Skeletal muscle tissue (tissue), 3 donors: ENCODE measurements at regions not wholly inside any gene's neighbourhood (a gene's known extent, or its start where the extent isn't known, plus 50 kb on each side); places are given as distances from the start of the nearest gene placed in this dataset.

Source experiments
- H3K27ac ChIP-seq: one replicate; pipeline ENCODE4 v1.7.0; 2013; ENCODE audit warnings: mild to moderate bottlenecking, low read depth, low read length, inconsistent platforms
- H3K27me3 ChIP-seq, 3 donors: one replicate each; pipeline ENCODE4 v1.7.0; 2013; ENCODE audit warnings: low read length in 3 of 3; ENCODE audit not compliant: control insufficient read depth in 3 of 3, insufficient read depth in 3 of 3
- H3K36me3 ChIP-seq, 3 donors: one replicate each; pipeline ENCODE4 v1.7.0; 2013; ENCODE audit warnings: low read length in 3 of 3; ENCODE audit not compliant: control insufficient read depth in 3 of 3, insufficient read depth in 3 of 3
- H3K4me1 ChIP-seq, 3 donors: one replicate each; pipeline ENCODE4 v1.7.0; 2013; ENCODE audit warnings: low read length in 3 of 3, mild to moderate bottlenecking in 3 of 3; ENCODE audit not compliant: control insufficient read depth in 3 of 3, insufficient read depth in 3 of 3
- H3K4me3 ChIP-seq, 3 donors: one replicate each; pipeline ENCODE4 v1.7.0; 2013; ENCODE audit warnings: low read length in 3 of 3
- H3K9ac ChIP-seq, 3 donors: one replicate each; pipeline ENCODE4 v1.7.0; 2013; ENCODE audit warnings: low read length in 3 of 3, mild to moderate bottlenecking in 3 of 3, moderate library complexity in 2 of 3, low read depth in 1 of 3
- H3K9me3 ChIP-seq, 3 donors: one replicate each; pipeline ENCODE4 v1.7.0; 2013; ENCODE audit warnings: low read length in 3 of 3; ENCODE audit not compliant: control insufficient read depth in 3 of 3
- donor health status: Osteomylitis.

DNA sequence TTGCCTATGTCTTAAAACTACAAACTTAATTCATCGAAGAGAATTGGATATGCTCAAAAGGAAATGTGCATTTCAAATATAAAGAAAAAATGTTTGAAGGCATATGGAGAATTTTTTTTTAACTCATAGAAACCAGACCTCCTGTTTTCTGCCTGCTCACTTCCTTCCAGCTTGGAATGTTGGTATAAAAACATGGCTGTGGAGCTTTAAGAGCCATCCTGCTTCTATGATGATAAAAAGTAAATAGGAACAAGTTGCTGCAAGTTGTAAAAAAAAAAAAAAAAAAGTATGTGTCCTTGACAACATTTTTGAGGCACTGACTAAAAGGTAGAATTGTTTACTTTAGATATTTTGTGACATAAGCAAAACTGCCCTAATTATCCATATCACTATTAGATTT lies 1230.7 kb downstream of the PCDH9 start:
- H3K4me1 ChIP-seq, result no peaks in the 10 kb centered on the region
- no peaks in the 10 kb centered on the region for H3K9me3 ChIP-seq
- no peaks in the 10 kb centered on the region for H3K36me3 ChIP-seq
- no peak overlapping the region for H3K27ac ChIP-seq
- no peak overlapping the region for H3K9ac ChIP-seq
- H3K27me3 ChIP-seq, result no peaks in the 10 kb centered on the region
- no peak overlapping the region for H3K4me3 ChIP-seq

DNA sequence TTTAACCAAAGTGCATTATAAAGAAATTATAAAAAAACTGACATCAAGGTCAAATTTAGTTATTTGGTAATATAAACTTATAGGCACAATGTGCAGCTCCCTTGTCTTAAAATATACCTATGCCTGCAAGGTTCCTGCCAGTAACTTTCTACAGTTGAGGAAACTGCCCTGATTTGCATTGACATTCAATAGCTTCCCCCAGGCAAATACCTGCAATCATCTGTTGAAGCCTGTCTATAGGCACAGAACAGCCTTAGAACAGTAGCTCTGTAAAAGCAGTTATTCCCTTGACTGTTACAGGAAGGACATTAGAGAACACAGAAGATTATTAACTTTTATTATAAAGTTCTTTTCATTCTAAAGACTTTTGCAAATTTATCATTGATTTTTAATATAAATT lies 1239.5 kb downstream of the PCDH9 start:
- no peak overlapping the region for H3K9ac ChIP-seq
- no peak overlapping the region for H3K27ac ChIP-seq
- no peaks in the 10 kb centered on the region for H3K4me1 ChIP-seq
- H3K36me3 ChIP-seq, result no peaks in the 10 kb centered on the region
- H3K4me3 ChIP-seq, result no peak overlapping the region
- H3K27me3 ChIP-seq, result no peaks in the 10 kb centered on the region
- no peaks in the 10 kb centered on the region for H3K9me3 ChIP-seq

DNA sequence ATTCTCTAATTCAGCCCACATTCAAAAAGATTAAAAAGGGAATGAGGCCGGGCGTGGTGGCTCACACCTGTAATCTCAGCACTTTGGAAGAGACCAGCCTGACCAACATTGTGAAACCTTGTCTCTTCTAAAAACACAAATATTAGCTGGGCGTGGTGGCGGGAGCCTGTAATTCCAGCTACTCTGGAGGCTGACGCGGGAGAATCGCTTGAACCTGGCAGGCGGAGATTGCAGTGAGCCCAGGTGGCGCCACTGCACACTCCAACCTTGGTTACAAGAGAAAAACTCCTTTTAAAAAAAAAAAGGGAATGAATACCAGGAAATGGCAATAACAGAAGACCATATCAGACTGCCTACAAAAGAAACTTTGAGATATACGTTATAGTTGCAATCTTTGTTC lies 1244.5 kb downstream of the PCDH9 start:
- Histone ChIP-seq H3K4me3 (no peak overlapping the region), H3K36me3 (no peaks in the 10 kb centered on the region), H3K9me3 (no peaks in the 10 kb centered on the region), H3K27me3 (no peaks in the 10 kb centered on the region), H3K4me1 (no peaks in the 10 kb centered on the region), H3K9ac (no peak overlapping the region), H3K27ac (no peak overlapping the region)

DNA sequence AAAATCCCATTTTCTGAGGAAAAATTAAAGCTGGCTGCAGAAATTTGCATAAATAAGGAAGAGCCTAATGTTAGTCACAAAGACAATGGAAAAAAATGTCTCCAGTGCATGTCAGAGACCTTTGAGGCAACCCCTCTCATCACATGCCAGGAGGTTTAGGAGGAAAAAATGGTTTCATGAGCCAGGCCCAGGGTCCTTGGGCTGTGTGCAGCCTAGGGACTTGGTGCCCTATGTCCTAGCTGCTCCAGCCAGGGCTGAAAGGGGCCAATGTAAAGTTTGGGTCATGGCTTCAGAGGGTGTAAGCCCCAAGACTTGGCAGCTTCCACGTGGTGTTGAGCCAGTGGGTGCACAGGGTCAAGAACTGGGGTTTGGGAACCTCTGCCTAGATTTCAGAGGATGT lies 1252.6 kb downstream of the PCDH9 start:
- no peak overlapping the region for H3K9ac ChIP-seq
- H3K36me3 ChIP-seq, result no peaks in the 10 kb centered on the region
- no peak overlapping the region for H3K4me3 ChIP-seq
- no peaks in the 10 kb centered on the region for H3K9me3 ChIP-seq
- H3K27me3 ChIP-seq, result no peaks in the 10 kb centered on the region
- H3K4me1 ChIP-seq, result no peaks in the 10 kb centered on the region
- H3K27ac ChIP-seq, result no peak overlapping the region

DNA sequence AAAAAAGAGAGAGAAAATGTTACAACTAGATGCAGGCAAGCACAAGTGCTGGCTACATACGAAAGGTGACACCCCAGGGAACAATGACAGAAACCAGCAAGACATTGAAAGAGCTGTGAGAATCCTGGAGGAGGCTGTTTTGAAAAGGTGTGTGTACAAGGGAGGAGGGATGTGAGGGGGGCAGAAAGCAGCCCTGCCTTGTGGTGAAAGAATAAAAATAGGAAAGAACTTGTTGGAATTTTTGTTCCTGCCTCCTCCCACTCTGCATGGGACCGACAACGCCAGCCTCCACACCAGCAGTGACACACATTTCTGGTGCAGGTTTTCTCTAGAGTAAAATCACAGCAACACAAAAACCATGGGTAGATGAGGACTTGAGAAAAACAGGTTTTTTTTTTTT lies 1258.6 kb downstream of the PCDH9 start:
- H3K36me3 ChIP-seq, result no peaks in the 10 kb centered on the region
- H3K4me1 ChIP-seq, result no peaks in the 10 kb centered on the region
- H3K9ac ChIP-seq, result no peak overlapping the region
- no peak overlapping the region for H3K4me3 ChIP-seq
- H3K9me3 ChIP-seq, result no peaks in the 10 kb centered on the region
- no peak overlapping the region for H3K27ac ChIP-seq
- H3K27me3 ChIP-seq, result no peaks in the 10 kb centered on the region

DNA sequence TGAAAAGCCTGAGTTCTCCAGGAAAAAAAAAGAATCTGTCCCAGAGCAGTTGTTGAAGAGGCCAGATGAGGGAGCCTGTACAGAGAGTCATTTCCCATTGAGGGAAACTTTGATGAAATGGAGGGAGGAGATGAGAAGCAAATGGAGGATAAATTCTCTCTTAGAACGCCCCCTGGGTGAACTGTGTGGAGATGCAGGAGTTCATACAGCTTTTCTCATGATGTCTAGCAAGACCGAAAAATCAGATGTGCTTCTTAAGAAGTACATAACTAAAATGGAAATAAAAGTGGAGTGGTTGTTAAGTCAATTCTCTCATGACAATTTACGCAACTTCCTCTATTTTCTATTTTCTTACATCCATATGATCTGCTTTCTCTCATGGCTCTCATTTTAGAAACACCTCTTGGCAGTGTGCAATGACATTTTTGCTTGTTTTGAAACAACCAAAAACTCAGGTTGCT lies 1263.1 kb downstream of the PCDH9 start:
- Histone ChIP-seq H3K4me3 (no peak overlapping the region), H3K4me1 (no peaks in the 10 kb centered on the region), H3K27me3 (no peaks in the 10 kb centered on the region), H3K9me3 (no peaks in the 10 kb centered on the region), H3K9ac (no peak overlapping the region), H3K36me3 (no peaks in the 10 kb centered on the region), H3K27ac (no peak overlapping the region)

DNA sequence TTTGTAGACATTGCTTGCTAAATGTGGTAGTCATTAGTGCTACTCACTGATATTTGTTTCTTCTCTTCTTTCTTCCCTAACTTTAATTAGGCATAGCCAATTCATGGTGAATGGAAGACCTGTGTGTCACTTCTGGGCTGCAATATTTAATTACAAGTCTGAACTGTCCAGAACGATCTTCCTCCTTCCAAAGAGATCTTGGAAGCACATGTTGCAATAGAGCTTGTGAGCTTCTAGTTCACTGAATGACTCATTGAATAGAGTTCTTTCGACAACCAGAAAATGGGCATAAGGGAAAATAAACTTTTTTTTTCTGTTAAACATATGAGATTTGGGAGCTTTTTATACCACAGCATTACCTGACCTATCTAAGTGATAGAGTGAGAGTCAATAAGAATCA lies 1264.6 kb downstream of the PCDH9 start:
- no peaks in the 10 kb centered on the region for H3K36me3 ChIP-seq
- H3K9me3 ChIP-seq, result no peaks in the 10 kb centered on the region
- H3K4me1 ChIP-seq, result no peaks in the 10 kb centered on the region
- H3K4me3 ChIP-seq, result no peak overlapping the region
- no peak overlapping the region for H3K9ac ChIP-seq
- H3K27ac ChIP-seq, result no peak overlapping the region
- no peaks in the 10 kb centered on the region for H3K27me3 ChIP-seq

DNA sequence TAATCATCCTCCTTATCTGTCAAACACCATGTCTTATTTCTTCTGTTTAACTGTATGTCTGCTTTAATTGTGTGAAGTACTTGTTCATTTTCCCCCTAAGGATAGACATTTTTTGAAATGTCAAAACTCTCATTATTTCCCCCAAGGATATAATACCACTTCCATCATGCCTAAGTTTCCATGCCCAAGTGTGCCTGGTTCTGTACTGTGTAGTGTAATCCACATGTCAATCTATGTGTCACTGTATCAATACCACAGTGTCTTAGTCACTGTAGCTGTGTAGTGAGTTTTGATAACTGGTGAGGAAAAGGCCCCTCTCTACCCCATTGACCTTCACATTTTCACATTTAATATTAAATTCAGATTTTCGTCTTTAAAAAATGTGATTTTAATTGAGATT lies 1265.5 kb downstream of the PCDH9 start:
- no peaks in the 10 kb centered on the region for H3K4me1 ChIP-seq
- no peaks in the 10 kb centered on the region for H3K27me3 ChIP-seq
- H3K27ac ChIP-seq, result no peak overlapping the region
- H3K4me3 ChIP-seq, result no peak overlapping the region
- H3K36me3 ChIP-seq, result no peaks in the 10 kb centered on the region
- no peak overlapping the region for H3K9ac ChIP-seq
- H3K9me3 ChIP-seq, result no peaks in the 10 kb centered on the region

DNA sequence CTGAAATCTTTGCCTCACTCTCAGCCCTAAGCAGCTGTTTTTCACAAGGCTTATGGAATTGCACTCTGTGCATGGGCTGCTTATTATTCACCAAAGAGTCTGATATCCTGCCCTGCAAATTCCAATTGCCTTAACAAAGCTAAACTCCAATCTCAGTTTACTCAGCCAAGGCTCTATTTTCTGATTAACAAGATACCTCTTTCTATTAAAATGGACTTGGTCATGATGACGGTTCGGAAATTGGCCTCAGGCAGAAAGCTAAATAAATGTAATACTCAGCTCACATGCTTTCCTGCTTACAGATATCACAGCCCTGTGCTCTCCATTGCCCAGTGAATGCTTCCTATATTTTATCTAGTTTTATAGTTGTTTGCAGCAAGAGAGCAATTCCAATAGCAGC lies 1270.8 kb downstream of the PCDH9 start:
- Histone ChIP-seq H3K27ac (no peak overlapping the region), H3K27me3 (no peaks in the 10 kb centered on the region), H3K9me3 (peaks cover 0 to 4% (median 3%) of the 10 kb centered on the region in 3 donors)

DNA sequence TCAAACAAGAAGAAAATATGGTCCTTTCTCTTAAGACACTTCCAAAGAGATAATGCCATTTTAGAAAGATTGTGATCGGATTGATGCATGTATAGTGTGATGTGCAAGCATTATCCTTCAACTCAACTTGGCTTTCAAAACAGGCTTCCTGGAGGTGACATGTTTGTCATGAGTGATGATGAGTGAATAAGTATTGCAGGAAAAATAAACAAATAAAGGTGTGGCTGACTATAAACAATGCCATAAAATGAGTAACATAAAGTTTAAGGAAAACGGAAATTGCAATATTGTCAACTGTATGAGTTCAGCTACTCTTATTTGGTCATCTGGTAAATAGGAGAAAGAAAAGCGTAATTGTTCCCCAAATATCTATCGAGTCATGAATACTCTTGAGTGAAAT lies 1283.7 kb downstream of the PCDH9 start:
- Histone ChIP-seq H3K4me3 (no peak overlapping the region), H3K9me3 (no peaks in the 10 kb centered on the region), H3K27me3 (no peaks in the 10 kb centered on the region), H3K27ac (no peak overlapping the region), H3K9ac (no peak overlapping the region), H3K4me1 (no peaks in the 10 kb centered on the region), H3K36me3 (no peaks in the 10 kb centered on the region)

More for the DNA sequence above, 1270.8 kb downstream of the PCDH9 start:
- Histone ChIP-seq H3K4me1 (no peaks in the 10 kb centered on the region), H3K9ac (no peak overlapping the region), H3K4me3 (no peak overlapping the region), H3K36me3 (no peaks in the 10 kb centered on the region)

DNA sequence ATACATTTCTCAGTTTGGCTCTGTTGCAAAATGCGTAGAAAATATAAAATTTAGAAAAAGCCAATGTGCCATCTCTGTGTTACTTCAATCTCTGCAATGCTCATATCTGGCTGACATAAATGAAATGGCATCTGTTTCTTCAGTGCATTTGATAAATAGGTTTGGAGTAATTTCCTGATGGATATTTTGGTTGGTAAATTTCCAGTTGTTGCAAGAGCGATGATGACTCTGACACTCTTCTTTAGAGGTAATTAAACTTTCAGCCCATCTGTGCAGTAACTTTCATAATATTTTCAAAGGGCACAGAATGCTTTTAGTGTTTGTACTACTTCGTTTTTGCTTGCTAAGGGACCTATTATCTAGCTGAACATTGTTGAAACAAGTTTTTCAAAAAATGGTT lies 1286.4 kb downstream of the PCDH9 start:
- H3K9ac ChIP-seq, result no peak overlapping the region
- no peaks in the 10 kb centered on the region for H3K36me3 ChIP-seq
- no peak overlapping the region for H3K27ac ChIP-seq
- H3K4me3 ChIP-seq, result no peak overlapping the region
- H3K9me3 ChIP-seq, result no peaks in the 10 kb centered on the region
- H3K27me3 ChIP-seq, result no peaks in the 10 kb centered on the region
- H3K4me1 ChIP-seq, result no peaks in the 10 kb centered on the region
